Neural progenitor cell (in vitro differentiated cells): ENCODE measurements at regions not wholly inside any gene's neighbourhood (a gene's known extent, or its start where the extent isn't known, plus 50 kb on each side); places are given as distances from the start of the nearest gene placed in this dataset. TPM values are rescaled to one million over a fixed set of nuclear protein-coding genes. Genes with fewer than 3 reads are reported as not detected.

Experiments
- DNase-seq: peaks from one replicate; pipeline ENCODE4 v3.0.0-alpha.2; 2016; ENCODE audit warnings: low spot score
- H2AFZ ChIP-seq: fragments of 200-600 bp; sonication (generic); replicated peaks from 2 replicates; pipeline ENCODE4 v1.6.1; 2016; ENCODE audit warnings: antibody characterized with exemption
- H3F3A ChIP-seq: fragments of 200-600 bp; sonication (generic); 2 replicates; pipeline ENCODE4 v1.6.1; 2016; ENCODE audit warnings: antibody characterized with exemption, low read depth
- H3K27ac ChIP-seq: fragments of 200-600 bp; sonication (generic); 2 replicates; pipeline ENCODE4 v1.5.1; 2016; ENCODE audit warnings: mild to moderate bottlenecking
- H3K27me3 ChIP-seq: fragments of 200-600 bp; sonication (generic); 2 replicates; pipeline ENCODE4 v1.6.1; 2016; ENCODE audit warnings: mild to moderate bottlenecking, moderate library complexity
- H3K36me3 ChIP-seq: fragments of 200-600 bp; sonication (generic); 2 replicates; pipeline ENCODE4 v1.5.1; 2016
- H3K4me1 ChIP-seq: fragments of 200-600 bp; sonication (generic); 2 replicates; pipeline ENCODE4 v1.6.1; 2016; ENCODE audit warnings: mixed run types
- H3K4me2 ChIP-seq: fragments of 200-600 bp; sonication (generic); 2 replicates; pipeline ENCODE4 v1.6.1; 2016
- H3K4me3 ChIP-seq: fragments of 200-600 bp; sonication (generic); 2 replicates; pipeline ENCODE4 v1.5.1; 2016
- H3K79me2 ChIP-seq: fragments of 200-600 bp; sonication (generic); 2 replicates; pipeline ENCODE4 v1.6.1; 2016; ENCODE audit warnings: low read depth
- H3K9ac ChIP-seq: fragments of 200-600 bp; sonication (generic); 2 replicates; pipeline ENCODE4 v1.6.1; 2016
- H3K9me3 ChIP-seq: fragments of 200-600 bp; sonication (generic); 2 replicates; pipeline ENCODE4 v1.5.1; 2016; ENCODE audit warnings: low read depth
- H4K20me1 ChIP-seq: fragments of 200-600 bp; sonication (generic); 2 replicates; pipeline ENCODE4 v1.6.1; 2016; ENCODE audit warnings: low read depth
- H3K27ac Mint-ChIP-seq: 3 replicates; pipeline ENCODE4 v1.8.0; 2021; ENCODE audit warnings: mixed read lengths
- H3K27me3 Mint-ChIP-seq: 2 replicates; pipeline ENCODE4 v1.8.0; 2022; ENCODE audit warnings: low read depth, mild to moderate bottlenecking, inconsistent platforms, moderate library complexity, mixed read lengths; ENCODE audit not compliant: insufficient read depth
- H3K36me3 Mint-ChIP-seq: 3 replicates; pipeline ENCODE4 v1.8.0; 2021; ENCODE audit warnings: mixed read lengths
- H3K4me1 Mint-ChIP-seq: 3 replicates; pipeline ENCODE4 v1.8.0; 2021; ENCODE audit warnings: mixed read lengths
- H3K4me3 Mint-ChIP-seq: 3 replicates; pipeline ENCODE4 v1.8.0; 2021; ENCODE audit warnings: mild to moderate bottlenecking, moderate library complexity, mixed read lengths
- H3K9me3 Mint-ChIP-seq: 3 replicates; pipeline ENCODE4 v1.8.0; 2020; ENCODE audit warnings: mixed read lengths
- EZH2 ChIP-seq: fragments of 200-600 bp; sonication (generic); IDR thresholded peaks from 2 replicates; pipeline ENCODE4 v1.6.1; 2017; ENCODE audit warnings: antibody characterized with exemption, mild to moderate bottlenecking, moderate library complexity
- EZH2phosphoT487 ChIP-seq: fragments of 200-600 bp; sonication (generic); IDR thresholded peaks from 2 replicates; pipeline ENCODE4 v1.6.1; 2017; ENCODE audit warnings: antibody characterized with exemption
- small RNA-seq: library from RNA; depleted of rRNA; stranded (forward); fragments of <200 nt; gene quantifications from one replicate; pipeline ENCODE3, GENCODE V24; 2015
- TF ChIP-seq, protein P1 (sequence below): fragments of 200-600 bp; sonication (generic); IDR thresholded peaks from 2 replicates; pipeline ENCODE4 v1.5.1; 2017; ENCODE audit warnings: antibody characterized with exemption, mild to moderate bottlenecking

DNA sequence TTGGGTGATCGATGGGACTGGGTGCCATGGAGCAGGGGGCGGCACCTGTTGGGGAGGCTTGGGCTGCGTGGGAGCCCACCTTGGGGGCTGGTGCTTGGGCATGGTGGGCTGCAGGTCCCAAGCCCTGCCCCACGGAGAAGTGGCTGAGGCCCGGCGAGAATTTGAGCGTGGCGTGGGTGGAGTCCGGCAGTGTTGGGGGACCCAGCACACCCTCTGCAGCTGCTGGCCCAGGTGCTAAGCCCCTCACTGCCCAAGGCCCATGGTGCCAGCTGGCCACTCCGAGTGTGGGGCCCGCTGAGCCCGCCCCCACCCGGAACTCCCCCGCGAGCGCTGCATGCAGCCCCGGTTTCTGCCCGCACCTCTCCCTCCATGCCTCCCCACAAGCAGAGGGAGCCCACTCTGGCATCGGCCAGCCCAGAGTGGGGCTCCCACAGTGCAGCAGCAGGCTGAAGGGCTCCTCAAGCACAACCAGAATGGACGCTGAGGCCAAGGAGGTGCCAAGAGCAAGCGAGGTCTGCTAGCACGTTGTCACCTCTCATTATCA is 1178.6 kb upstream of the CDH10 start:
- TF ChIP-seq, protein P1, sequence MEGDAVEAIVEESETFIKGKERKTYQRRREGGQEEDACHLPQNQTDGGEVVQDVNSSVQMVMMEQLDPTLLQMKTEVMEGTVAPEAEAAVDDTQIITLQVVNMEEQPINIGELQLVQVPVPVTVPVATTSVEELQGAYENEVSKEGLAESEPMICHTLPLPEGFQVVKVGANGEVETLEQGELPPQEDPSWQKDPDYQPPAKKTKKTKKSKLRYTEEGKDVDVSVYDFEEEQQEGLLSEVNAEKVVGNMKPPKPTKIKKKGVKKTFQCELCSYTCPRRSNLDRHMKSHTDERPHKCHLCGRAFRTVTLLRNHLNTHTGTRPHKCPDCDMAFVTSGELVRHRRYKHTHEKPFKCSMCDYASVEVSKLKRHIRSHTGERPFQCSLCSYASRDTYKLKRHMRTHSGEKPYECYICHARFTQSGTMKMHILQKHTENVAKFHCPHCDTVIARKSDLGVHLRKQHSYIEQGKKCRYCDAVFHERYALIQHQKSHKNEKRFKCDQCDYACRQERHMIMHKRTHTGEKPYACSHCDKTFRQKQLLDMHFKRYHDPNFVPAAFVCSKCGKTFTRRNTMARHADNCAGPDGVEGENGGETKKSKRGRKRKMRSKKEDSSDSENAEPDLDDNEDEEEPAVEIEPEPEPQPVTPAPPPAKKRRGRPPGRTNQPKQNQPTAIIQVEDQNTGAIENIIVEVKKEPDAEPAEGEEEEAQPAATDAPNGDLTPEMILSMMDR, result no peak
- TF ChIP-seq EZH2 (no peak), EZH2phosphoT487 (no peak)

More for the DNA sequence above, 1178.6 kb upstream of the CDH10 start:
- H3K4me2 ChIP-seq, result no peak overlapping the region
- peaks cover 2% of the 10 kb centered on the region for H3K36me3 Mint-ChIP-seq
- H2AFZ ChIP-seq, result no peak overlapping the region
- H3K27me3 Mint-ChIP-seq, result no peaks in the 10 kb centered on the region
- H3K9me3 Mint-ChIP-seq, result peaks cover 3% of the 10 kb centered on the region
- no peak overlapping the region for H3K27ac Mint-ChIP-seq
- H3K36me3 ChIP-seq, result no peaks in the 10 kb centered on the region
- no peak overlapping the region for H3K27ac ChIP-seq
- no peaks in the 10 kb centered on the region for H3K4me1 Mint-ChIP-seq
- no peak overlapping the region for H3K4me3 Mint-ChIP-seq
- H3K4me3 ChIP-seq, result no peak overlapping the region
- DNase-seq, result no peak
- H3K9me3 ChIP-seq, result no peaks in the 10 kb centered on the region
- H3K4me1 ChIP-seq, result no peaks in the 10 kb centered on the region
- no peak overlapping the region for H3K9ac ChIP-seq
- H3K27me3 ChIP-seq, result no peaks in the 10 kb centered on the region
- no peaks in the 10 kb centered on the region for H3K79me2 ChIP-seq
- no peaks in the 10 kb centered on the region for H4K20me1 ChIP-seq
- H3F3A ChIP-seq, result no peaks in the 10 kb centered on the region

Small RNA genes lying in the stretch of these regions (small RNA-seq; reads per million reads assigned to genes)
- not detected for gene AC113347.2
- gene AC113347.3, result not detected
- not detected for gene RNU4-43P
